Activated CD8-positive, alpha-beta T cell treated with anti-CD3 and anti-CD28 coated beads for 36 hours (primary cell): ENCODE measurements at regions not wholly inside any gene's neighbourhood (a gene's known extent, or its start where the extent isn't known, plus 50 kb on each side); places are given as distances from the start of the nearest gene placed in this dataset.

Experiments used
- ATAC-seq: fragments of 200-7000 bp; cut with Tn5 transposase; one replicate; pipeline ENCODE4 v1.10.0; 2021; ENCODE audit warnings: mild to moderate bottlenecking, moderate library complexity
- CTCF ChIA-PET: fragments of 350-600 bp; sonication (Branson Sonifier 250); formaldehyde crosslinking; loops from one replicate; lab custom pipeline; 2021; ENCODE audit warnings: antibody characterized with exemption; lab: Charles Lee
- POLR2A ChIA-PET: fragments of 350-600 bp; sonication (Branson Sonifier 250); formaldehyde crosslinking; loops from one replicate; lab custom pipeline; 2021; ENCODE audit warnings: antibody characterized with exemption; lab: Charles Lee
- DNase-seq: peaks from one replicate; pipeline ENCODE4 v3.0.0-alpha.2; 2020
- H3K27ac Mint-ChIP-seq: one replicate; pipeline ENCODE4 v1.8.0; 2021; ENCODE audit warnings: mild to moderate bottlenecking, mixed read lengths
- H3K27me3 Mint-ChIP-seq: one replicate; pipeline ENCODE4 v1.8.0; 2021; ENCODE audit warnings: mixed read lengths
- H3K36me3 Mint-ChIP-seq: one replicate; pipeline ENCODE4 v1.8.0; 2021; ENCODE audit warnings: low read depth, mixed read lengths
- H3K4me1 Mint-ChIP-seq: one replicate; pipeline ENCODE4 v1.8.0; 2021; ENCODE audit warnings: low read depth, mixed read lengths
- H3K4me3 Mint-ChIP-seq: one replicate; pipeline ENCODE4 v1.8.0; 2021; ENCODE audit warnings: mild to moderate bottlenecking, moderate library complexity, mixed read lengths
- H3K9me3 Mint-ChIP-seq: one replicate; pipeline ENCODE4 v1.8.0; 2021; ENCODE audit warnings: mixed read lengths
- CTCF ChIP-seq: fragments of 200-600 bp; IDR thresholded peaks from one replicate; pipeline ENCODE4 v1.8.0; 2022; ENCODE audit warnings: antibody characterized with exemption, mild to moderate bottlenecking
- intact Hi-C: fragments of 100-400 bp; cut with micrococcal nuclease; formaldehyde crosslinking; loops from one replicate; pipeline ENCODE4 v1.10.0; 2022

- TF ChIP-seq CTCF = no peak
- POLR2A ChIA-PET = no interaction called here
- H3K4me1 Mint-ChIP-seq = no peaks in the 10 kb centered on the region
- intact Hi-C loops = no loop called here
- DNase-seq (no peak), ATAC-seq (no peak)
- CTCF ChIA-PET = no interaction called here
- no peaks in the 10 kb centered on the region for H3K36me3 Mint-ChIP-seq
- no peaks in the 10 kb centered on the region for H3K27me3 Mint-ChIP-seq
- no peaks in the 10 kb centered on the region for H3K9me3 Mint-ChIP-seq
- H3K27ac Mint-ChIP-seq = no peak overlapping the region
- H3K4me3 Mint-ChIP-seq = no peak overlapping the region
Observed at GRCh38 chrX:94365736-94366135, 691.7 kb downstream of the FAM133A start.

DNA sequence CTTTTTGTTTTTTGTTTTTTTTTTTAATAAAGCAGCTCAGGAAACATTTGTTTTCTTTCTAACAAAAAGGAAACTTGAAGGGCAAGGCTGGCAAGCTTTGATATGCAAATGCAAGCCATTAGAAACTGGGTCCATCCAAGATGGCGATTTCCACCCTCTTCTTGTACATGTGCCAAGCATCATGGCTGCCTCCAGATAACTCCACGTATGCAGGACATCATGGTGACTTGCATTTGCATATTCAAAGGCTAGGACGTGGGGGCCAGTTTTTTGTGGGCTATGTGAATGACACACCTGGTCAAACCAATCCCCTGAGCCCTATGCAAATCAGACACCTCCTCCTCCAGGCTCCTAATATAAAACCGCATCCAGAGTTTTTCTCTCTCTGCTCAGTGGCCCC lies 692.6 kb downstream of the FAM133A start:
- ATAC-seq (no peak), DNase-seq (no peak)
- H3K9me3 Mint-ChIP-seq = no peaks in the 10 kb centered on the region
- H3K36me3 Mint-ChIP-seq = no peaks in the 10 kb centered on the region
- no peaks in the 10 kb centered on the region for H3K4me1 Mint-ChIP-seq
- intact Hi-C loops = no loop called here
- no peak overlapping the region for H3K4me3 Mint-ChIP-seq
- no peak for TF ChIP-seq CTCF
- ChIA-PET CTCF (no interaction called here), POLR2A (no interaction called here)
- H3K27ac Mint-ChIP-seq = no peak overlapping the region
- no peaks in the 10 kb centered on the region for H3K27me3 Mint-ChIP-seq

GRCh38 chrX:94389044-94389443 lies 715.0 kb downstream of the FAM133A start:
- H3K9me3 Mint-ChIP-seq = peaks cover 3% of the 10 kb centered on the region
- H3K4me1 Mint-ChIP-seq = no peaks in the 10 kb centered on the region
- DNase-seq (no peak), ATAC-seq (no peak)
- no peaks in the 10 kb centered on the region for H3K36me3 Mint-ChIP-seq
- POLR2A ChIA-PET = no interaction called here
- no peak overlapping the region for H3K27ac Mint-ChIP-seq
- CTCF ChIA-PET = no interaction called here
- H3K27me3 Mint-ChIP-seq = no peaks in the 10 kb centered on the region
- TF ChIP-seq CTCF = no peak
- H3K4me3 Mint-ChIP-seq = no peak overlapping the region
- intact Hi-C loops = no loop called here

DNA sequence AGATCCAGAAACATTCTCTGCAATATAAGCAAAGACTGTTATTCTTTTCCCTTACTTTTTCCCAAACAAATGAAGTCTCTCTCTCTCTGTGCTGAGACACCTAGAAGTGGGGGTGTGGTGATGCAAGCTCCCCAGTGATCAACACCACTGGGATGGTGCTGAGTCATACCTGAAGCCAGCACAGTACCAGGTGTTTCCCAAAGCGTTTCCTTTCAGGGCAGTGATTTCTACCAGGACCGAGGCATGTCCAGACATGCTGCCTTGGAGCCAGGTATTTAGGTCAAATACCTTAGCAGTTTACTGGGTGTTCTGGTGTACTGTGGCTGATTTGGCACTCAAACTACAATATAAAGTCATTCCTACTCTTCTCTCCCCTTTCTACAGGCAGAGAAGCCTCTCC lies 726.5 kb downstream of the FAM133A start:
- ChIA-PET CTCF (no interaction called here), POLR2A (no interaction called here)
- Mint-ChIP-seq H3K27me3 (no peaks in the 10 kb centered on the region), H3K4me1 (no peaks in the 10 kb centered on the region), H3K27ac (no peak overlapping the region), H3K9me3 (no peaks in the 10 kb centered on the region), H3K4me3 (no peak overlapping the region), H3K36me3 (no peaks in the 10 kb centered on the region)
- DNase-seq = no peak
- intact Hi-C loops = no loop called here
- ATAC-seq = no peak
- TF ChIP-seq CTCF = no peak

DNA sequence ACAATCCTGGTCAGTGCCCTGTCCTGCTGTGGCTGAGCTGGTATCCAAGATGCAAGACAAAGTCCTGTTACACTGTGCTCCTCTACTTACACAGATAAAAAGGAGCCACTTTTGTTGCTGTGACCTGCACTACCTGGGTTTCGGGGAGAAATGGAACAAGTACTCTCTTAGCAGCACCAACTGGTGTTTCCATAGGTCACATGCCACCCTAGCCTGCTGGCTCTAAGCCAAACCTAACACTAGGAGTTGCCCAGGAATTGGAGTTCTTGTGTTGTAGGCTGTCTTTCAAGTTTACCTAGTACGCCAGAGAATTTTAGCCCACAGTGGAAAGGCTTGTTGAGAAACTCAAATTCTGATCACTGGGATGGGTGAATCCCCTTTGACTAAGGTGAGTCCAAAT lies 727.4 kb downstream of the FAM133A start:
- TF ChIP-seq CTCF = no peak
- ChIA-PET CTCF (no interaction called here), POLR2A (no interaction called here)
- no peak overlapping the region for H3K4me3 Mint-ChIP-seq
- DNase-seq (no peak), ATAC-seq (no peak)
- no peaks in the 10 kb centered on the region for H3K27me3 Mint-ChIP-seq
- H3K9me3 Mint-ChIP-seq = no peaks in the 10 kb centered on the region
- no peak overlapping the region for H3K27ac Mint-ChIP-seq
- no peaks in the 10 kb centered on the region for H3K4me1 Mint-ChIP-seq
- no peaks in the 10 kb centered on the region for H3K36me3 Mint-ChIP-seq
- intact Hi-C loops = no loop called here
